ENCODE measurements at regions not wholly inside any gene's neighbourhood (a gene's known extent, or its start where the extent isn't known, plus 50 kb on each side); places are given as distances from the start of the nearest gene placed in this dataset.

DNA sequence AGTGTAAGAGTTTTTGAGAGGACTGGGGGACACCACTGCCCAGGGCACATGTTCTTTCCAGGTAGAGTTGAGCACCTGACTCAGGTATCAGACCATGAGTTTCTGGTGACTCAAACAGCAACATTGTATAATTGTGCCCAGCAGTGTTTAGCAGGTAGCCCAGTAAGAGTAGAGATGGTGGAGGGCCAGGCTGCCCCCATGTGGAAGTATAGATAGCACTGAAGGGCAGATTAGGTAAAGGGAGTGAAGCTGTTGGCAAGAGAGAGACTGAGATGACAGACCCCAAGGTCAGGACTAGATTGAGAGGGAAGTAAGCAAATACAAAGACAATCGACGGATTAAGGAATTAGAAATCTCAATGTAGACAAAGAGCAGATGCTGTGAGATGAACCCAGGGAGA lies 74.6 kb downstream of the TRIM42 start:
- Mint-ChIP-seq H3K4me3 (no peak overlapping the region), H3K27ac (no peak overlapping the region), H3K9me3 (no peaks in the 10 kb centered on the region), H3K27me3 (ENCODE audit: low read depth) (peaks cover 71% of the 10 kb centered on the region), H3K36me3 (no peaks in the 10 kb centered on the region), H3K4me1 (peaks cover 7% of the 10 kb centered on the region)
- no peak for DNase-seq (ENCODE audit: low spot score in 2 of 2, unreplicated experiment in 2 of 2)
- TF ChIP-seq, protein P1, sequence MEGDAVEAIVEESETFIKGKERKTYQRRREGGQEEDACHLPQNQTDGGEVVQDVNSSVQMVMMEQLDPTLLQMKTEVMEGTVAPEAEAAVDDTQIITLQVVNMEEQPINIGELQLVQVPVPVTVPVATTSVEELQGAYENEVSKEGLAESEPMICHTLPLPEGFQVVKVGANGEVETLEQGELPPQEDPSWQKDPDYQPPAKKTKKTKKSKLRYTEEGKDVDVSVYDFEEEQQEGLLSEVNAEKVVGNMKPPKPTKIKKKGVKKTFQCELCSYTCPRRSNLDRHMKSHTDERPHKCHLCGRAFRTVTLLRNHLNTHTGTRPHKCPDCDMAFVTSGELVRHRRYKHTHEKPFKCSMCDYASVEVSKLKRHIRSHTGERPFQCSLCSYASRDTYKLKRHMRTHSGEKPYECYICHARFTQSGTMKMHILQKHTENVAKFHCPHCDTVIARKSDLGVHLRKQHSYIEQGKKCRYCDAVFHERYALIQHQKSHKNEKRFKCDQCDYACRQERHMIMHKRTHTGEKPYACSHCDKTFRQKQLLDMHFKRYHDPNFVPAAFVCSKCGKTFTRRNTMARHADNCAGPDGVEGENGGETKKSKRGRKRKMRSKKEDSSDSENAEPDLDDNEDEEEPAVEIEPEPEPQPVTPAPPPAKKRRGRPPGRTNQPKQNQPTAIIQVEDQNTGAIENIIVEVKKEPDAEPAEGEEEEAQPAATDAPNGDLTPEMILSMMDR (IDR thresholded peaks at IDR 0.05; ENCODE audit: unreplicated experiment), result no peak

DNA sequence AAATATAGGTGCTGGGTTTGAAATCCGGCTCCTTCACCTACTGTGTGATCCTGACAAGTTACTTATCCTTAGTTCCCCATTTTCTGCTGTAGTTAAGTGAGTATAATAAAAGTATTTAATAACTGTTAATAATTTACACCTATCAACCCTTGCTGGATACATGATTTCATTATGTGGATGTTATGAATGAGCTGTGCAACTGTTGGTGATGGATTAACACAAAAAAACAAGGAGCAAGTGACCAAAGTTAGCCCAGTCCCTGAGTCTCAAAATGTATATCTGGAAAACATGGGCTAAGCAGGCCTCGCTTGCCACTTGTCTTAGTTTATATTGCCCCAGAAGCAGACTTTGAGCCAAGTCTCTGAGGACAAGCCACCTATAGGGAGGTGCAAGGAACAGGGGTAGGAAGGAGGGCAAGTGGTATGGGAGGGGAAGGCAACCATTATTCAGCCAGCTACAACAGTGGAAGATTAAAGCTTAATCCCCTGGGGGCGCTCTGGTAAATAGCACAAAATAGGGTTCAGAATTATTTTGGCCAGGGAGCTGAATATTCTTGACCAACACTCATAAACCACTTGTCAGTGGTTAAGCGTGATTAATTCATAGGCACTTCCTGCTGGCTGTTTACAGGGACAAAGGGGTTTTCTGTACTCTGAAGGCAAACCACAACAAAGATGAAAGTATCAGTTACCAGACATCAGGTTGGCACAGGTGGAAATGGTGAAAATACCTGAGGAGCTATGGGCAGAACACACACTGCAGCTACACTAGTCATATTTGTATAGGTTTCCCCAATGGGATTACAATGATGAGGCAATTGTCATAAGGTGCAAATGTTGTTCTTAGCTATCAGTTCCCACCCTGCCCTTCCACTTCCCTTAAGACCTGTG lies 76.2 kb downstream of the TRIM42 start:
- no peak overlapping the region for H3K27ac Mint-ChIP-seq
- DNase-seq (ENCODE audit: low spot score in 2 of 2, unreplicated experiment in 2 of 2), result no peak
- TF ChIP-seq, protein P1 (IDR thresholded peaks at IDR 0.05; ENCODE audit: unreplicated experiment), result no peak
- H3K36me3 Mint-ChIP-seq, result no peaks in the 10 kb centered on the region
- H3K4me1 Mint-ChIP-seq, result peaks cover 7% of the 10 kb centered on the region
- H3K9me3 Mint-ChIP-seq, result no peaks in the 10 kb centered on the region
- no peak overlapping the region for H3K4me3 Mint-ChIP-seq
- H3K27me3 Mint-ChIP-seq (ENCODE audit: low read depth), result peaks cover 60% of the 10 kb centered on the region

DNA sequence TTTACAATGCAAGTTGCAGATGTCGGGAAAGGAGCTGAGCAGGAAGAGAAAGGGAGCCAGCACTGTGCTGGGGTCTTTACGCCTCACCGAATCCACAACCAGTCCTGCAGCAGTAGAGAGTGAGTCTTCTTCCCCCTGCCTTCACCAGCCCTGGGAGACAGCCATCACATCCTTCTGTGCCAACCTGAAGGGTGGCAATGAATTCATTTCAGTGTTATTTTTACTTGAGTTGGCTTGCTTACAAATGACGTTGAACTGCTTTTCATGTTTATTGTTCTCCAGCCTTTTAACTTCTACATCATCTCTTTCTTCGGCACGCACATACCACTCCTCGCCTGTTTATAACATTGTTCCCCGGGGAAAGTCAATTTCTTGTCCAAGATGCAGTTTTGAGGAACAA lies 77.1 kb downstream of the TRIM42 start:
- TF ChIP-seq, protein P1 (IDR thresholded peaks at IDR 0.05; ENCODE audit: unreplicated experiment), result no peak
- H3K4me3 Mint-ChIP-seq, result no peak overlapping the region
- no peak overlapping the region for H3K27ac Mint-ChIP-seq
- no peaks in the 10 kb centered on the region for H3K9me3 Mint-ChIP-seq
- H3K4me1 Mint-ChIP-seq, result peaks cover 7% of the 10 kb centered on the region
- H3K36me3 Mint-ChIP-seq, result no peaks in the 10 kb centered on the region
- peaks cover 52% of the 10 kb centered on the region for H3K27me3 Mint-ChIP-seq (ENCODE audit: low read depth)
- no peak for DNase-seq (ENCODE audit: low spot score in 2 of 2, unreplicated experiment in 2 of 2)

DNA sequence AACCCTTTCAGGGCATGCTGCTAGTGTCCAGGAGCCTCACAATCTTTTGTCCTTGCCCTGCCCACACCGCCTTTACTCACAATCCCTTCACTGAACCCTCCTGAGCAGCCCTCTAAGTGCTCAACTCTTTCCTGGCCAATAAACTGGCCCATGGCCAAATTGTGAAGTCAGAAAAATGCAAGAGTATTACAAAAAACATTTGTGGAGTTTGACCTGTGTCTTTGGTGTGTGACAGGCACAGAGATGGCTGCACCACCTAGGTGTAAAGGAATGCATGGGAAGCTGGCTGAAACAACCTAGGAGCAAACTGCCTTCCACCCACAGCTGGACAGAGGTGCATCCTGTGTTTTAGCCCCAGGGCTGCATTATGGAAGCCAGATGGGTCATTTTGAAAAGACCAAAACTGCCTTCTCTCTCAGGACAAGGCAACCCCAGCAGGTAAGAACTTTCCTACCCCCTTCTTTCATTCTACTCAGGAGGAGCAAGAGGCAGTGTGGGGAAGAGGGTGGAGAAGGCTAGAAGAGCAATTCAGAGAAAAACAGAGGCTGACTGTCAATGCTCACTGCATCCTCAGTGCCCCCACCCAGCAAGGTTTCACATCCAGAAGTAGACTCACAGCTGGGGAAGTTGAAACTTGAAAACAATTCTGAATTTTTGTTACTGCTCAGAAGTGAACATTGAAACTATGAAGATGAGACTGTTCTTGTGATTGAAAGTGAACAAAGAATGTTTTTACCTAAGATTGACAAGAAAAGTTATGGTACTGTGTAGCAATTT lies 78.6 kb downstream of the TRIM42 start:
- H3K9me3 Mint-ChIP-seq, result no peaks in the 10 kb centered on the region
- H3K36me3 Mint-ChIP-seq, result no peaks in the 10 kb centered on the region
- no peak overlapping the region for H3K4me3 Mint-ChIP-seq
- peaks cover 43% of the 10 kb centered on the region for H3K27me3 Mint-ChIP-seq (ENCODE audit: low read depth)
- H3K4me1 Mint-ChIP-seq, result peaks cover 1% of the 10 kb centered on the region
- H3K27ac Mint-ChIP-seq, result no peak overlapping the region
- DNase-seq (ENCODE audit: low spot score in 2 of 2, unreplicated experiment in 2 of 2), result no peak
- TF ChIP-seq, protein P1 (IDR thresholded peaks at IDR 0.05; ENCODE audit: unreplicated experiment), result no peak

DNA sequence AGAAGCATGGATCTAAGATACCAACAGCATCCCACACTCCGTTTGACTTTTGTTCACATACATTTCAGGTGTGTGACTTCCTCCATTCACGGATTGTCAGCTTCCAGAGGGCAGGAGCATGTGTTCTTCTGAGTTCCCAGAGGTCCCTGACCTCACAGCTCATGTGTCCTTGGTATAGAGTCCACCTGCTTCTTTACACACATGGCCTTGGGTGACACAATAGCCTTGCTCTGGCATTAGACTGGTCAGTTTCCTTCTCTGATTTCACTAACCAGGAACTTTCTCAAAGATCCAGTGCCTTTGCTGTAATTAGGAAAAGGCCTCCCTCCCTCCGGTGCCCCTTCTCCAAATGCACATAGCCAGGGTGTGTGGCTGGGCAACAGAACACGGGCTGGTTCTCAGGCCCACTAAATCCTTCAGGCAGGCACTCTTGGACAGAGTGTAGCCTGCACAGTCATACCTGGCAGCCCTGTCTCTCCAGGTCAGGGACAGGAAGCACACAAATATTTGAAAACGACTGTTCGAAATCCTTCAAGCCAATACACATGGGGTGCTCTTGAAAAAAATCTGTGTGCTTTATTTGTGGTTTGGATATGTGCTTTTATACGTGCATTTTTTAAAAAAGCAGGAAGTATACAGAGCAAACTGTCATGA lies 81.1 kb downstream of the TRIM42 start:
- Mint-ChIP-seq H3K27me3 (ENCODE audit: low read depth) (peaks cover 26% of the 10 kb centered on the region), H3K4me3 (no peak overlapping the region), H3K27ac (no peak overlapping the region), H3K4me1 (peaks cover 2% of the 10 kb centered on the region), H3K9me3 (no peaks in the 10 kb centered on the region), H3K36me3 (no peaks in the 10 kb centered on the region)
- no peak for DNase-seq (ENCODE audit: low spot score in 2 of 2, unreplicated experiment in 2 of 2)
- TF ChIP-seq, protein P1 (IDR thresholded peaks at IDR 0.05; ENCODE audit: unreplicated experiment), result no peak

Data from mesothelial cell of epicardium (in vitro differentiated cells).